Stomach (tissue), 8 donors: ENCODE measurements at regions not wholly inside any gene's neighbourhood (a gene's known extent, or its start where the extent isn't known, plus 50 kb on each side); places are given as distances from the start of the nearest gene placed in this dataset.

Experiments used
- DNase-seq, 2 donors: peaks; one replicate each; pipeline versions ENCODE4 v3.0.0 to v3.0.0-alpha.2; 2013 to 2019
- H3K27ac ChIP-seq, 5 donors: fragments of 200-600 bp in 4 of 5; sonication (generic) in 4 of 5; one replicate each; pipeline ENCODE4 v1.5.1; 2013 to 2019; ENCODE audit warnings: mild to moderate bottlenecking in 1 of 5, moderate library complexity in 1 of 5
- H3K27me3 ChIP-seq, 3 donors: fragments of 200-600 bp; sonication (generic); one replicate each; pipeline ENCODE4 v1.5.1; 2017 to 2019; ENCODE audit warnings: mixed run types in 1 of 3
- H3K36me3 ChIP-seq, 4 donors: fragments of 200-600 bp; sonication (generic); 1 replicate in 3 of 4; 2 replicates in 1 of 4; pipeline ENCODE4 v1.5.1; 2016 to 2019
- H3K4me1 ChIP-seq, 4 donors: fragments of 200-600 bp; sonication (generic); one replicate each; pipeline ENCODE4 v1.5.1; 2016 to 2019
- H3K4me3 ChIP-seq, 4 donors: fragments of 200-600 bp; sonication (generic) in 3 of 4; one replicate each; pipeline ENCODE4 v1.5.1; 2016 to 2019; ENCODE audit warnings: mild to moderate bottlenecking in 1 of 4
- H3K9me3 ChIP-seq, 4 donors: fragments of 200-600 bp; sonication (generic); one replicate each; pipeline ENCODE4 v1.5.1; 2016 to 2019
- EP300 ChIP-seq: sonication (generic); formaldehyde crosslinking; IDR thresholded peaks from one replicate; pipeline ENCODE4 v1.6.1; 2017; ENCODE audit warnings: antibody characterized with exemption
- POLR2A ChIP-seq, 4 donors: fragments of 450-650 bp; IDR thresholded peaks; one replicate each; pipeline ENCODE4 v1.6.1; 2016; ENCODE audit warnings: antibody characterized with exemption in 4 of 4, control low read depth in 2 of 4, mild to moderate bottlenecking in 1 of 4, moderate library complexity in 1 of 4
- POLR2AphosphoS5 ChIP-seq, 3 donors: sonication (generic); formaldehyde crosslinking; IDR thresholded peaks; one replicate each; pipeline ENCODE4 v1.6.1; 2016; ENCODE audit warnings: antibody characterized with exemption in 3 of 3
- WGBS, 5 donors: extraction: QIAGEN DNeasy Blood & Tissue Kit in 3 of 5; methylation state at CpG; one replicate each; pipeline versions ENCODE4 v1.1.5 to v1.1.7; 2013 to 2018; 5-methylcytosine and 5-hydroxymethylcytosine counted together
- intact Hi-C: fragments of 100-400 bp; cut with DNase I; formaldehyde crosslinking; loops from one replicate; pipeline ENCODE4 v1.15.1; 2023; ENCODE audit warnings: low total_unique reads
- TF ChIP-seq, protein P1 (sequence below), 7 experiments: fragments of 450-650 bp in 4 of 7; fragments of 200-600 bp in 3 of 7; sonication (generic) in 3 of 7; IDR thresholded peaks; one replicate each; pipeline ENCODE4 v1.5.1; 2016 to 2019; ENCODE audit warnings: antibody characterized with exemption in 7 of 7, control low read depth in 2 of 7, mild to moderate bottlenecking in 1 of 7
- donor health status: healthy with polysubstance abuse.
- donor health status: Bipolar disorder and iron deficiency.
- donor health status: healthy.

DNA sequence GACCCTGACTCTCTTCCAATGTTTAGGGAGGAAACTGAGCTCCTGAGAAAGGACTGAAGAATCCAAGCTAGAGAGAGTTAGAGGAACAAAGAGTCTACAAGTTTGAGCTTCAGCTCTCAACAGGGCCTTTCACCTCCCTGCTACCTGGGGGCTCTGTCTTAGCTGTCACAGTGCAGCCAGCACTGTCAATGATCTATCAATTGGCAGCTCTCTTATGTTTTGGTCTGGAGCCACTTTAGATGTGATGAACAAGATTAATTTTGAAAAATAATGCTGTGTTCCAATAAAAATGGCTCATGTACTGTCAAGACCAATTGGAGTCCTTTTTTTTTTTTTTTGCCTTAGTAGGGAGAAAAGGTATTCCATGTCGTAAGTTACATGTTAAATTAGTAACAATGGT, 215.8 kb upstream of the TRIB2 start:
- no peak overlapping the region for H3K4me3 ChIP-seq
- no peaks in the 10 kb centered on the region for H3K36me3 ChIP-seq
- peak overlapping the region in 1 of 5 donors; percentile 56 for H3K27ac ChIP-seq
- WGBS, 5 donors: 66 to 91% (median 84%) methylated on average over 1 of the region's 1 CpG
- no peak for TF ChIP-seq POLR2A (IDR thresholded peaks at IDR 0.05)
- no peak for TF ChIP-seq EP300
- TF ChIP-seq, protein P1, sequence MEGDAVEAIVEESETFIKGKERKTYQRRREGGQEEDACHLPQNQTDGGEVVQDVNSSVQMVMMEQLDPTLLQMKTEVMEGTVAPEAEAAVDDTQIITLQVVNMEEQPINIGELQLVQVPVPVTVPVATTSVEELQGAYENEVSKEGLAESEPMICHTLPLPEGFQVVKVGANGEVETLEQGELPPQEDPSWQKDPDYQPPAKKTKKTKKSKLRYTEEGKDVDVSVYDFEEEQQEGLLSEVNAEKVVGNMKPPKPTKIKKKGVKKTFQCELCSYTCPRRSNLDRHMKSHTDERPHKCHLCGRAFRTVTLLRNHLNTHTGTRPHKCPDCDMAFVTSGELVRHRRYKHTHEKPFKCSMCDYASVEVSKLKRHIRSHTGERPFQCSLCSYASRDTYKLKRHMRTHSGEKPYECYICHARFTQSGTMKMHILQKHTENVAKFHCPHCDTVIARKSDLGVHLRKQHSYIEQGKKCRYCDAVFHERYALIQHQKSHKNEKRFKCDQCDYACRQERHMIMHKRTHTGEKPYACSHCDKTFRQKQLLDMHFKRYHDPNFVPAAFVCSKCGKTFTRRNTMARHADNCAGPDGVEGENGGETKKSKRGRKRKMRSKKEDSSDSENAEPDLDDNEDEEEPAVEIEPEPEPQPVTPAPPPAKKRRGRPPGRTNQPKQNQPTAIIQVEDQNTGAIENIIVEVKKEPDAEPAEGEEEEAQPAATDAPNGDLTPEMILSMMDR (IDR thresholded peaks at IDR 0.05): no peak
- no peak for TF ChIP-seq POLR2AphosphoS5 (IDR thresholded peaks at IDR 0.05)
- H3K9me3 ChIP-seq: no peaks in the 10 kb centered on the region
- no peak for DNase-seq
- H3K4me1 ChIP-seq: no peaks in the 10 kb centered on the region
- intact Hi-C loops: no loop called here
- H3K27me3 ChIP-seq: no peaks in the 10 kb centered on the region

DNA sequence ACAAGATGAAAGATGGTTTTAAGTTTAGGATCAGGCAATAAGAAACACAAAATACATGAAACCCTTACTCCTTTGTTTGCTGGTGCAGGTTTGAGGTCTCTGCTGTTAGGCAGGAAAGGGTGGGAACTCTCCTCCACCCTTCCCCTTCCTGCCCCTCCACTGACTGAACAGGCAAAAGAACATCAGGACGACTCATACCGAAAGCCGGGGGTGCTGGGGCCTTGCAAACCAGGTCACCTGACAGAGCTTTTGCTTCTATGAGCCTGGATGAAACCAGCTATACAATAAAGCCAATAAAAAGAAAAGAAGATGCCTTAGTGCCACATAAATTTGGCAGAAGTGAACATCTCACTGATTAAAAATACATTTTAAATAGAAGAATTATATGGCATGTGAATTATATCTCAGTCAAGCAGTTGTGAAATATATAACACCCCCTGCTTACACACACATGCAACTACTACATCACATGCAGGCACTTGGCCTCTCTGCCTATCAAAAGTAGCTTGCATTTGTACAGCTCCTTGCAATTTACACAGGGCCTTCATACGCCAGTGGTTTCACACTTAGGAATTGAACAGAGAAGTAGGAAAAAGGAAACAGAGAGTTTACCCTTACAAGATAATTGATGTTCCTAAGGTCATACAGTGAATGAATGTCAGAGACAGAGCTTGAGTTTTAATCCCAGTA, 215.1 kb upstream of the TRIB2 start:
- H3K27ac ChIP-seq: no peak overlapping the region
- no peak overlapping the region for H3K4me3 ChIP-seq
- DNase-seq: peak in 1 of 2 donors; percentile 65
- no peaks in the 10 kb centered on the region for H3K27me3 ChIP-seq
- TF ChIP-seq POLR2A (IDR thresholded peaks at IDR 0.05) (no peak), POLR2AphosphoS5 (IDR thresholded peaks at IDR 0.05) (no peak), EP300 (no peak)
- TF ChIP-seq, protein P1 (IDR thresholded peaks at IDR 0.05): no peak
- no peaks in the 10 kb centered on the region for H3K9me3 ChIP-seq
- H3K36me3 ChIP-seq: no peaks in the 10 kb centered on the region
- 55 to 73% (median 70%) methylated on average over 4 of the region's 4 CpGs for WGBS, 5 donors
- H3K4me1 ChIP-seq: no peaks in the 10 kb centered on the region
- intact Hi-C loops: no loop called here

DNA sequence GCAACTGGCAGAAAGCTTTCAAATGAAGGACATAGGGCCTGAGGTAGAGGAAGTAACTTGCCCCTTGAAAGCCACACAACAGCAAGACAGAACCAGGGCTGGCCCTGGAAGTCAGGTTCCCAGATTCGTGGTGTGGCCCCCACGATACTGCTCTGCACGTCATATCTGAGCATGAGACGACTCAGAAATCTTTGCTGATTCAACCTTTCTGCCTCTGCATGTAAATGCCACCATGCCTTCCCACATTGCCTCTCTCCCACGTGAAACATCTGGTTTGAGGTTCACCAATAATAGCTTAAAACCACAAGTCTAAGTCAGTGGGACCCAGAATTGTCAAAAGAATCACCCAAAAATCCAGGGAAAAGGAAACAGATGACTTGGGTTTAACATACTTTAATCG, 214.0 kb upstream of the TRIB2 start:
- no peaks in the 10 kb centered on the region for H3K9me3 ChIP-seq
- no peak overlapping the region for H3K4me3 ChIP-seq
- no peak for DNase-seq
- 72 to 90% (median 84%) methylated on average over 6 of the region's 6 CpGs for WGBS, 5 donors
- no peaks in the 10 kb centered on the region for H3K4me1 ChIP-seq
- H3K27me3 ChIP-seq: no peaks in the 10 kb centered on the region
- TF ChIP-seq, protein P1 (IDR thresholded peaks at IDR 0.05): no peak
- no peak for TF ChIP-seq EP300
- no peak for TF ChIP-seq POLR2A (IDR thresholded peaks at IDR 0.05)
- no peak for TF ChIP-seq POLR2AphosphoS5 (IDR thresholded peaks at IDR 0.05)
- H3K27ac ChIP-seq: no peak overlapping the region
- no peaks in the 10 kb centered on the region for H3K36me3 ChIP-seq
- intact Hi-C loops: no loop called here

DNA sequence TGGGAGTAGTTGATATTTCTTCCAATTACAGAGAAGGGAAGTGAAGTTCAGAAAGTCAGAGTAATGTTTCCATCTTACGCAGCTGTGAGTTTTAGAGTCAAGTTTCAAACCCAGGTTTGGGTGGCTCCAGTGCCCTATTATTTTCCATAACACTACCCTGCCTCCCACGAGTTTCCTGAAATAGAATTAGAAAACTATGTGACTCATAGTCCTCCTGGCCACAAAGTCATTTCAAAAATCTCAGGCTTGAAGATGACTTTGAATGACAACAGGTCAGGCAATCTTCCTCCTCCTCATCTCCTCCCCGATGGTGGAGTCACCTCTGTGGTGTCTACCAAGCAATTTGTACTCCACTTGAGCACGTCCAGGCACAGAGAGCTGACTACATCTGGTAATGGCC, 212.3 kb upstream of the TRIB2 start:
- Histone ChIP-seq H3K27me3 (no peaks in the 10 kb centered on the region), H3K36me3 (no peaks in the 10 kb centered on the region), H3K9me3 (no peaks in the 10 kb centered on the region), H3K4me1 (no peaks in the 10 kb centered on the region), H3K27ac (no peak overlapping the region), H3K4me3 (no peak overlapping the region)
- TF ChIP-seq EP300 (no peak), POLR2AphosphoS5 (IDR thresholded peaks at IDR 0.05) (no peak), POLR2A (IDR thresholded peaks at IDR 0.05) (no peak)
- TF ChIP-seq, protein P1 (IDR thresholded peaks at IDR 0.05): no peak
- intact Hi-C loops: no loop called here
- WGBS, 5 donors: 69 to 87% (median 78%) methylated on average over 4 of the region's 4 CpGs
- no peak for DNase-seq
